Pulmonary artery endothelial cell (primary cell): ENCODE measurements at regions not wholly inside any gene's neighbourhood (a gene's known extent, or its start where the extent isn't known, plus 50 kb on each side); places are given as distances from the start of the nearest gene placed in this dataset.
A peak's percentile ranks its signal among the peaks of the same experiment; 100 is the strongest.
"Not testable (repeated sequence)": the region's sequence is repeated elsewhere in the genome, so short reads cannot be mapped to it uniquely, and the experiment has no call there.

ENCODE experiments used
- DNase-seq: peaks from one replicate; pipeline ENCODE4 v3.0.0-alpha.2; 2011; ENCODE audit warnings: low read depth, low spot score

DNA sequence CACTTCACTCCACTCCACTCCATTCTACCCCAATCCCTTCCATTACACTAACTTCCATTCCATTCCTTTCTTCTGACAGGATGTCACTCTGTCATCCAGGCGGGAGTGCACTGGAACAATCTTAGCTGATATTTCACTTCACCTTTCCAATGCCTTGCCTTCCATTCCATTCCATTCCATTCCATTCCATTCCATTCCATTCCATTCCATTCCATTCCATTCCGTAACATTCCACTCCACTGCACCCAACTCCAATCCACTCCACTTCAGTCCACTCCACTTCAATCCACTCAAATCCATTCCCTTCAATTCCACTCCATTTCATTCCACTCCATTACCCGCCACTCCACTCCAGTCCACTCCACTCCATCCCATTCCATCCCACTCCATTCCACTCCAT is 1099.4 kb downstream of the TSPY10 start:
- DNase-seq: peak; percentile 96

GRCh38 chrY:10648813-10649212 is 1121.1 kb downstream of the TSPY10 start:
- not testable (repeated sequence) for DNase-seq

DNA sequence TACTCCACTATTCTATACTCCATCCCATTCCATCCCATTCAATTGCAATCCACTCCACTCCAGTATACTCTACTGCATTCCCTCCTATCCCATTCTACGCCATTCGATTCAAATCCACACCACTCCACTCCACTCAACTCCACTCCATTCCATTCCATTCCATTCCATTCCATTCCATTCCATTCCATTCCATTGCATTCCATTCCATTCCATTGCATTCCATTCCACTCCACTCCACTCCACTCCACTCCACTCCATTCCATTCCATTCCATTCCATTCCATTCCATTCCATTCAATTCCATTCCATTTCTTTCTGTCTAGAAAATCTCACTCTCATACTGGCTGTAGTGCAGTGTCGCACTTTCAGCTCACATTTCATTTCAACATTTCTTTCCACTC is 1129.4 kb downstream of the TSPY10 start:
- not testable (repeated sequence) for DNase-seq

- DNase-seq: no peak
These were observed 1139.1 kb downstream of the TSPY10 start for GRCh38 chrY:10666785-10667184.

DNA sequence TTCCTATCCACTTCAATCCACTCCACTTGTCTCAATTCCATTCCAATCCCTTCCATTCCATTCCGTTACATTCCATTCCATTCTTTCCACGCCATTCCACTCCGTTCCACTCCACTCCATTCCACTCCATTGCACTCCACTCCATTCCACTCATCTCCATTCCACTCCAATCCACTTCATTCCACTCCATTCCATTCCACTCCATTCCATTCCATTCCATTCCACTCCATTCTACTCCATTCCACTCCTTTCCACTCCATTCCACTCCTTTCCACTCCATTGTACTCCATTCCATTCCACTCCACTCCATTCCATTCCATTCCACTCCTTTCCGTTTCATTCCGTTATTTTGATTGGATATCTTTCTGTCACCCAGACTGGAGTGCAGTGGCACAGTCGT is 1158.7 kb downstream of the TSPY10 start:
- no peak for DNase-seq
